Urothelium cell line (cell line): ENCODE measurements at regions not wholly inside any gene's neighbourhood (a gene's known extent, or its start where the extent isn't known, plus 50 kb on each side); places are given as distances from the start of the nearest gene placed in this dataset.

Experiments used
- DNase-seq: peaks from one replicate; pipeline ENCODE4 v3.0.0; 2011; ENCODE audit warnings: low spot score, mixed read lengths
- FAIRE-seq: peaks from 2 replicates; lab custom pipeline; 2011; peaks lifted over from hg19 to GRCh38; lab: Jason Lieb, UNC

DNA sequence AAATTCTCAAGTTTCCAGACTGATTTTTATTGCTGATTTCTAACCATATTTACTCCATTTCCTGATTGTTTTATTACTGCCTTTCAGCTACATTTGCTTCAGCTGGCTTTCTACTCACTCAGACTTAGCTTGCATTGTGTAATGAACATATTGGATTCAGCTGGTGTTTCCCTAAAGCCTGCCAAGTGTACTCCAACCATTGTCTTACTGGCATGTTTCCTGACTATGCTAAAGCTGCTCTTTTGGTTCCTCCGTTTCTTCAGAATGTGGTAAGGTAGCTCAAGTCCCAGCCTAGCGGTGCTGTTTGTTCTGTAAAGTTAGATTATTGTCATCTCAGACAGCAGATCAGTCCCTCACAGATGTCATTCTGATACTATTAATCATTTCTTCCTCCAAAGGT, 53.1 kb upstream of the GLRA2 start:
- DNase-seq: no peak
- no peak for FAIRE-seq

DNA sequence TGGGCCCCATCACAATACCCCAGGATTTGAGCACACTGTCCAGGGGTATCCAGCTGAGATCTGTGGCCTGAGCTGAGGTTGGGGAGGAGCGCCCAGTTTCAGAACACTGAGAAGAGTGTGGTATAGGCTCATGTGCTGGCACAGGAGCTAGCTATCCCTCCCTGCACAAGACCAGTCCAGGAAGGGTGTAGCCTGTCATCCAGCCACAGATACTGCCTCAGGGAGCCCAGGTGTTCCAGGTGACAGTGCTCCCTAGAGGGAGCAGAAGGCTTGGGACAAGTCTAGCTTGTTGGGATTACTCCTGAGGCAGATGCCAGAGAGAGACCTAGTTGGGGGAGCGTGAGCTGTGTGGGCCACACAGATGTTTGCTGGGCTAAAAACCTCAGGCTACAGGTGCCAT, 79.6 kb upstream of the GLRA2 start:
- DNase-seq (no peak), FAIRE-seq (no peak)

DNA sequence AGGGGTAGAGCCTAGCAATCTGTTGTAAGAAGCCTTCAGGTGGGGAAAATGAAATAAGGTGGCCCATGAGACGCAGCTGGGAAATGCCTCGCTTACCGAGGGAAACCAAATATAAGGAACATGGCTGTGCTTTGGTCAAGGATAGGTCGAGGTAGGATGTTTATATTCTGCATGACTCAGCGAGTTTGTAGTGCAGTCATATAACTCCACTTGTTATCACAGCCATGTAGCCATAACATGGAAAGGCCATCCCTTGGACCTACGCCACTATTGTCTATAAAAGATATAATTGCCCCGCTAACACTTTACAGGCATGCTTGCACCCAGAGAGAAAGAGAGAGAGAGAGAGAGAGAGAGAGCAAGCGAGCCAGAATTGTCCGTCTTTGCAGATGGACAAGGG, 80.9 kb upstream of the GLRA2 start:
- FAIRE-seq (no peak), DNase-seq (no peak)

DNA sequence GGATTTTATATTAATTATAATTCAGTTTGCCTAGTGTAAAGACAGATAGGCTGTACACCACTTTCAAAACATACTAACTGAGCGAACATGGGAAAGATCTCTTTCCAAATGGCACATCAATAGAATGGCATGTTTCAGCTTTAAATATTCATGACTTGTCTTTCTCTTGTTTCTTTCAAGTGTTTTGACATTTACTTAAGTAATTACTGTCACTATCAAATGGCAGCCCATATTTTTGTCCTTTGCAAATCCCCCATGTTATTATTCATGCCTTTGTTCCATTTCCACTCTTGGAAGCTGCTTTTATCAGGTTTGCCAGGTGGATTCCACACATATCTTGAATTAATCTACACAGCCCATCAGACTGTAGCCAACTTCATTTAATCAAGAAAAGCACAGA, 89.2 kb upstream of the GLRA2 start:
- DNase-seq: no peak
- no peak for FAIRE-seq

DNA sequence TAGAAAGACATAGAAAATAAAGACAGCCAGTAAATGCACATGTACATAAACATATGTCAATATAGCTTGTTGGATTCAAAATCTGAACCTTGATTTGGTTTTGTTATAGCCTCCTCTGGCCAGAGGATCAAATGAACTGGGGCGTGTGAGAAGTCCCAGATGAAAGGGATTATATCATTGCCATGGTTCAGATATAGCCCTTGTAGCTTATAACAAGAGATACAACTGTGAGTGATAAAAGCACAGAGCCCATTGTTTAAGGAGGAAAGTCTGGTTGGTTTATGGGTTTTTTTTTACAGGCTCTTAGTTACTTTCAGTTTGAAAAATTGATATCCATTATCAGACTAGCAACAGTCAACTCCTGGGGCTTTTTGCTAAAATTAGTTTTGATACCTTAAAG, 101.7 kb upstream of the GLRA2 start:
- DNase-seq (no peak), FAIRE-seq (no peak)

DNA sequence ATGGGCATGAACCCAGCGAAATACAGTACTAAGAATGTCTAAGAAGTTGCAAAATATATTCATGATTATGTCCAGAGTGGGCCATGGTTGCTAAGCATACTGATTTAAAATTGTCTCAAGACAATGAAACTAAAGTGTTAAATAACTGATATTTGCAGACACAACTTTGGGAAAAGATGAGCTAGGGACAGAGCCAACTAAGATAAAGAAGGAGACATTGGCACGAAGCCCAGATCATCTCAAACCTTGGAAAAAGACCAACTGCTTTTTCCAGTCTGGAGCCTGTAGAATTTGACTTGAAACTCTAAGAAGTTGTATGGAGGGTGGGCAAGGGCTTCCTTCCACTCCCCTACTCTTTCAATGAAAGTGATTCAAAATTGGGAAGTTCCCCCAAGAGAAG, 108.5 kb upstream of the GLRA2 start:
- DNase-seq (no peak), FAIRE-seq (no peak)

DNA sequence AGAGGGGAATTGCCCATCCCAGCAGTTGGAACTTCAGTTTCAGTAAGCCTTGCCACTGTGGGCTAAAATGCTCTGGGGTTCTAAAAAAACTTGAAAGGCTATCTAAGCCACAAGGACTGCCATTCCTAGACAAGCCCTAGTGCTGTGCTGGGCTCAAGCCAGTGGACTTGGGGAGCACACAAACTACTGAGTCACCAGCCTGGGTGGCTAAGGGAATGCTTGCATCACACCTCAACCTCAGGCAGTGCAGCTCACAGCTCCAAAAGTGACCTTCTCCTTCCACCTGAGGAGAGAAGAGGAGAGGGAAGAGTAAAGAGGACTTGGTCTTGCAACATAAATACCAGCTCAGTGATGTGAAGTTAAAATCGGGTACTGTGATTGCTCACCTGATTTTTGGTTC, 116.7 kb upstream of the GLRA2 start:
- FAIRE-seq (no peak), DNase-seq (no peak)

DNA sequence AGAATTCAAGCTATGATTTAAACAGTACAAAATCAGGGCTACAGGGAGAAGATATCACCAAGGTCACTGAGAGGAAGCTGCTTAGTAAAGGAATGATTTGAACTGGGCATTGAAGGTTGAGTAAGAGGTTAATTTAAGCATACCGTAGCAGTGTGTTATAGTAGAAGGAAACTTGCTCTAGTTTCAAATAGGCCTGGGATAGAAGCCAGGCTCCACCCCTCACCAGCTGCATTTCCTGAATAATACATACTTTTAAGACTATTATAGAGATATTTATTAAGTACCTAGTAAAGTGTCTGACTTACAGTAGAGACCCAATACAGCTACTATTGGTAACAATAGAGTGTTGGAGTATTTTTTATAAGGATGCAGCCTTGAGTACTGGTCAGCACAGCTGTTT, 118.0 kb upstream of the GLRA2 start:
- no peak for DNase-seq
- no peak for FAIRE-seq

DNA sequence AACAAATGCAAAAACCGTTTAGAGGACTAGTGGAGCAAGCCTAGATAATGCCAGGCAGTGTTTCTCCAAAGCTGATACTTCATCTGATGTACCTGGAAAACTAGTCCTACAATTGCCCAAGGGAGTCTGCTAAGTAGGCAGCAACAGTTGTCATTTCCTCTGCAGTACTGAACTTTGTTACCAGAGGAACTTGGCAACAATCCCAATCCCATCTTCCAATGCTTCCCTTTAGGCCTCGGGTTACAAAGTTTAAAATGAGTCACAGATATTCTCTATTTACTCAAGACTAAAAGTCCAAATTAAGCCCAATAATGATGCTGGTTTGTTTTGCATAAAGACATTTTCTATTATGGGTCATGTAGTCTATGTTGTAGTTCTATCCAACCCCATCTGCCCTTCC, 120.0 kb upstream of the GLRA2 start:
- FAIRE-seq (no peak), DNase-seq (peak; percentile 3)

DNA sequence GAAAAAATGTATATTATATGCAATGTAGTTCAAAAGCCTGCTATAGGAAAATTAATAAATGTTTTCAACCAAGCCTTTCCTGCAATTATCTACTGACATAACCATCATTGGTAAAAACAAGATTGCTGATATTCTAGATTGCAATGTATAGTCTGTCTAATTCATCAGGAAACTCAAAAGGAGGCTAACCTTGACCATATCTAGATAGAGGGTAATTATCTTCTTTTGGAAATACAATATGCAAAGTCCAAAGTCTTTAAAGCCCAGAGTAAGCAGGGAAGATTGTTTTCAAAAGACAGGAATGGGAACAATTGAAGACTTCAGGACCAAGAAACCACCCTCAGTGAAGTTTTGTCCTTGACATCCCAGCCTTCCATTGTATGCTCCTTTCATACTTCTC, 123.1 kb upstream of the GLRA2 start:
- FAIRE-seq (no peak), DNase-seq (no peak)

DNA sequence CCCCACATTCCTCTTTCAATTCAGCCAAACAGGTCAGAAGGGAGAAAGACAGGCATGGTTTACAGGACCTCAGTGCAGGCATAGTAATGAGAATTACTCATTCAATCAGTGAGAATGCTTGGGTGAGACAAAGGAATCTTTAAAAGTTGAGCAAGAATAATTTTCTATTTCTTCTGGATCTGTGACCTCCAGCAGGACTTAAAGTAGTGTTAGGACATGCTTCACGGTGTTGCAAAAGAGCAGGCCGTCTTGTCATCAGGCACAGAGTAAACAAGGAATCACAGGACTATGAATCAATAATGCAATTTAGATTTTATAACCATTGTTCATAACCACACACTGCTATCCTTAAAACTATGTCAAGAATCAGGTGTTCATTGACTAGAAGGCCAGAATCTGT, 130.6 kb upstream of the GLRA2 start:
- no peak for DNase-seq
- FAIRE-seq: no peak

DNA sequence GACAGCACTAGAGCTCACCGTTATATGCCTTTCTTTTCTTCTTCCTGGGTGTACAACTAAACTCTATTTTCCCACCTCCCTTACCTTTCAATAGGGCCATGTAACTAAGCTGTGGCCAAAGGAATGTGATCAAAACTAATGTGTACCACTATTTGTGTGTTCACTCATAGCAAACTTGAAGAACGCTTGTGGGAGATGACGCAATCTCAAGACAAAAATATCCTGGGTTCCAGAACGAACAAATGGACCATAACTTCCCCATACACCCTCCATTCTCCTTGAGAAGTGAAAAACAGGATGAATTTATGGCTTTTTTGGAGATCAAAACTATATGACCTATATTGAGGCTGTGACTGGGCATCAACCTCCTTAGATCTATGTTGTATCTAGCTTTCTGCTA, 139.7 kb upstream of the GLRA2 start:
- DNase-seq (no peak), FAIRE-seq (no peak)

DNA sequence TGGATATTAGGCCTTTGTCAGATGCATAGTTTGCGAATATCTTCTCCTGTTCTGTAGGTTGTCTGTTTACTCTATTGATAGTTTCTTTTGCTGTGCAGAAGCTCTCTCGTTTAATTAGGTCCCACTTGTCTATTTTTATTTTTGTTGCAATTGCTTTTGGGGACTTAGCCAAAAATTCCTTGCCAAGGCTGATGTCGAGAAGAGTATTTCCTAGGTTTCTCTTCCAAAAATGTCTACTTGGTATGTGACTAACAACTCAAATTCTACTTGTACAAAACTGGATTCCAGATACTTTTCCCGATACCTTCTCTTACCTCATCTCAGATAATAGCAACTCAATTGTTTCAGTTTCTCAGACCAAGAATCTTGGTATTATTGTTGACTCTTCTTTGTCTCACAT, 142.4 kb upstream of the GLRA2 start:
- FAIRE-seq (no peak), DNase-seq (no peak)

DNA sequence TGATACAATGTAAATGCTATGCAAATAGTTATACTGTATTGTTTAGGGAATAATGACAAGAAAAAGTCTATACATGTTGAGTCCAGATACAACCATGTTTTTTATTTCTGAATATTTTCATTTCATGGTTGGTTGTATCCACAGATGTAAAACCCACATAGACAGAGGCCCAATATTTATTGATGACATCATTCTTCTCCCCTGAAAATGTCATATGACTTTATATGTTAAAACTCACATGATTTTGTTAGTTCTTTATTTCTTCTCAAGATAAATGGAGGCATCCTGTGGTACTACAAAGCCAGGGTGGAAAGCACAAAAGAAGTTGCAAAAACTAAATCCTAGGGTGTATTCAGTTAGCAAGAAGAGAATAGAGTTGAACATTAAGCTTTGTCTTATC, 149.3 kb upstream of the GLRA2 start:
- no peak for DNase-seq
- FAIRE-seq: no peak

DNA sequence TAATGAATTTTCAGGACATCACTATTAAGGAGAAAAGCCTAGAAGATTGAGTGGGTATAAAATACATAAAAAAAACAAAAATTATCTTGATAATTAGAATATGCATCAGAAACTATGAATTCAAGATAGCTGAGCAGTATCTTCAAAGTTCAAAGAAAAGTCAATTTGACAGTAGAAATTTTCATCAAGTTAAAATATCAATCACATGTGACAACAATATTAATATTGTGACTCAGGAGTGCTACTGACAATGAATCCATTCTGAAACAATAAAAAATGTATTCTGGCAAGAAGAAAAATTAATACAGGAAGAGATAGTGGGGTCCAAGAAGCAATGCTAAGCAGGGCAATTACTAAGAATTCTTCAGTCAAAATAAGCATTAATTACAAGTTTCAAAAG, 151.9 kb upstream of the GLRA2 start:
- FAIRE-seq: no peak
- DNase-seq: no peak

DNA sequence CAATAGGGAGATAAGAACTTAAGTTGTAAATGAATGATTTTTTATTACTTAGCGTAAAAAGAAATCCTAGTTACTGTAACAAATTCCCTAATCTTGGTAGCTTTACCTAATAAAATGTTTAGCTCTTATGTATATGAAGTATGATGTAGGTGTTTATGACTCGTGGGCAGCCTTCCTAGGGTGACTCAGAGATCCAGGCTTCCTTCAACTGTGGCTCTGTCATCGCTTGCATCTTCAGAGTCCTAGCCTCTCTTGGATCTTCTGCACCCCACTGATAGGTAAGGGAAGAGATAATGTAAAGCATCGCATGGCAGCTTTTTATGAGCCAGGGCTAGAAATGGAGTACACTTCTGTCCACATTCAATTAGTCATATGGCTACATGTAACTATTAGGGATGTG, 165.6 kb upstream of the GLRA2 start:
- DNase-seq: no peak
- no peak for FAIRE-seq

DNA sequence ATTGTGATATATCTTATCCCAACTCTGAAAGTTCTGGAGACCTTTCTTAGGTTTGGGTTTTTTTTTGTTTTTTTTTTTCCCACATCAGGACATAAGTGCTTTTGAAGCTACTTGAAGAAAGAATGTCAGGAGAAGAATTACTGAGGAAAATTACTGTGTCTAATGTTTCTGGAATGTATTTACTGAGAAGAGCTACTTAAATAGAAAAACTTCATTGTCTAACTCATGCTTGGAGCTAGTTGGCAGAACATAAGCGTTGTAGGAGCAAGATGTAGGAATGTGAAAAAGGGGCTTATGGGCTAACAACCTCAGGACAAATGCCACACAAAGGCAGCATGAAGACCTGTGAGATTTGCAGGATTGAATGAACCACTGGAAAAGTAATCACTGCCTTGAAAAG, 166.6 kb upstream of the GLRA2 start:
- FAIRE-seq (no peak), DNase-seq (no peak)

DNA sequence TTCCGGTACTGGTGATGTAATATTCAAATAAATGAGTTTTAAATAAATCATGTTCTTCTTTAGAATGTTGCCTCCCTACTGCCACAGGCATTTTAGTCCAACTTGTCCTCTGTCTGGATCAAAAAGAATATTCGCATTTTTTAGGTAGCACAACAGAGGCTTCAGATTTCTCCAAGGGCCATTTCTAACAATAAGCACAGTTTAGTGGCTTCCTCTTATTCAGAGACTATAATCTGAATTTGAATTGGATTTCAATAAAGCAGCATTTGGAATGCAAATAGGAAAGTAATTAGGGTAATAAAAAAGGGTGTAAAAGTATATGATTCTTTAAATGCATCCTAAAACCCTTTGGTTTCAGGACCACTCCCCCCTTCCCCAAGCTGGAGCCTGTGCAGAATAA, 167.9 kb upstream of the GLRA2 start:
- DNase-seq: no peak
- FAIRE-seq: no peak

DNA sequence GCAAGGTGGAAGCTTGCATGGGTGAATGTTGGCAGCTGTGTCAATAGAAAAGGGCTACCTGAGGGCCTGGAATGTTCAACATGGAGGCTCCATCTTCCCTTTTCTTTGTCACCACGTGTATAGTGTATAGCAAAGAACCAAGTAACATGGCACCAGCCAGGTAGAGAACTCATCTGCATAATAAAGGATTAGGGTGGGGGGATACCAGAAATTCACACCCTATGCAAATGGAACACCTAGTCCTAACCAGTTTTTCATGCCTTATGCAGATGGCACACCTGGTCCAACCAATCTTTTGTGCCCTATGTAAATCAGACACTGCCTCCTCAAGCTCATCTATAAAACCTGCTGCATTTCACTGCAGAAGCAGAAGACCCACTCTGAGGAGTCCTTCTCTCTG, 169.6 kb upstream of the GLRA2 start:
- DNase-seq (no peak), FAIRE-seq (no peak)

DNA sequence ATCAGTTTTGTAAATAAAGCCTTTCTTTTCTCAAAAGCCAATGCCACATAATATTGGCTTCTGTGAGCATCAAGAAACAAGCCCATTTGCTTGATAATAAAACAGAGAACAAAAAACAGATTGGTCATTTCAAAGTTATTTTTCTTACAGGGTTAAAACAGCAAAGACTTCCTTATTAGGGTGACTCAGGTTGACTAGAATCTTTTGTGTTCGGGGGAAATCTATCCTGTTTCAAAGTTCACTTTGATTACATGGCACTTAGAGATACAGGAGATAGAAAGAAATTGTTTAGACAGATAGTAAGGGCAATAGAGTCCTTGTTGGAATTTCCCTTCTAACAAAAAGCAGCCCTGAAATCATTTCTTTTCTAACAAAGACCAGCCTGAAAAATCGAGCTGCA, 170.0 kb upstream of the GLRA2 start:
- no peak for FAIRE-seq
- DNase-seq: no peak

DNA sequence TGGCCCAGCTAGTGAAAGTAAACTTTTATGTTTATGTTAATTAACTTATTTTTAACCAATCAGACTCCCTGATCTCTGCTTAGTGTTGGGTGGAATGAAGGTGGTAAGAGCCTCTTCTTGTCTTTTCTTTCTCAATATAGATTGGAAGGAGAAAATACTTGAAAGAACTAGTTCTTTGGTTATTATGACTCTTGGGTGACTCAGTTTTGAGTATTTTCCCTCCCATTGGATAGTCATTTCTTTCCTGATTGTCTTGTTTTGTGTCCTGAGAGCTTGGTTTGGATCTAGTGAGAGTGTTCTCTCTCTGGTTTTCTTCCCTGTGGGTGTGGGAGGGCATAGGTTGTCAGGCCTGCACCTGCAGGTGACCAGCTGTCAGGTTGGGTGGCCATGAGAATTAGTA, 172.0 kb upstream of the GLRA2 start:
- FAIRE-seq (no peak), DNase-seq (no peak)

DNA sequence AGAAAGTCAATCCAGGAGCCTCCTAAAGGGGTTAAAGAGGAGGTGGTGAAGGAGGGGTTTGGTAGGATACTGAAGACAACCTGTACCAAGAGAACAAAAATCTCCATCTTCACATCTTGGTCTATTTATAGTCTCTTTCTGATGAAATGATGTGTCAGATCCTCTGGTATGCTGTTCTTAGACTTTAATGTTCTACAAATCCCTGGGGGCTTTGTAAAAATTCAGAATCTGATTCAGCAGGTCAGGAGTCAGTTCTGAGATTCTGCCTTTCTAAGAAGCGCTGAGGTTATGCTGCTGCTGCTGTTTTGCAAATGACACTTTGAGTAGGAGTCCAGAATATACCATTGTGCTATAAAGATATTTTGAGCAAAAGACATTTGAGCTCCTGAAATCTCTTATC, 172.9 kb upstream of the GLRA2 start:
- no peak for DNase-seq
- no peak for FAIRE-seq

DNA sequence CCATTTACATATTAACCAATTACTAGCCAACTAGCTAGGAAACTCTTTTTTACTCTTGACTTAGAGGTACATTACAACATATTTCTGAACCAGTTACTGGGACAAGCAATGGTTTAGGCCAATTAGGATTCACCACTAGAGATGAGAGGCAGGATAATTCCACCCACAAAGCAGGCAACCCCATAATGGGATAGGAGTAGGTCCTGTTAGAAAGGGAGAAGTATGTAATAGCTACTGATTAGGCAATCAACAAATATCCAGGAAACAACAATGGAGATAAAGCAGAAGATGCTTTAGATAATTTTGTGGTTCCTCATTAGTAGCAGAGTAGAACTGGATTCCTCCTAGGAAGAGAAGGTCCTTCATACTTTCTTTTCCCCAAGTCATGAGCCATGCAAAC, 173.8 kb upstream of the GLRA2 start:
- no peak for FAIRE-seq
- DNase-seq: no peak

DNA sequence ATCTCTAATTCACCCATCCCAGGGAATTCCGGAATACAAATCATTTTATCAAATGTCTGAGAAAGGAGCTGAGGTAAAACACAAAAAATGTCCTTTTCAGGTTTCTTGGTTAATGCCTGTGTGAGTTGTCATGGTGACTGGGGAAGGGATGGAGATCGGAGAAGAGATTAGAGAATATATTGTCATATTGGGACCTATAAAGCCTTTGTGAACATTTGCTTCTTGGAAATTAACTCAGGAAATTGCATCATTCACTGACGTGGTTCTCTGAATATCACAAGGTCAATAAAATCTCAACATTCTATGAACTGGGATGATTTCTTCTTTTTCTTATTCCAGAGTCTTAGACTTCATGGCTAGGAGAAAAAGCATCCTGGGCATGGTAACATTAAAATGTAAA, 174.8 kb upstream of the GLRA2 start:
- DNase-seq (no peak), FAIRE-seq (no peak)
